ENCODE measurements at regions not wholly inside any gene's neighbourhood (a gene's known extent, or its start where the extent isn't known, plus 50 kb on each side); places are given as distances from the start of the nearest gene placed in this dataset.

GRCh38 chr13:78832461-78832860, 173.5 kb upstream of the OBI1 start:
- H2AFZ ChIP-seq (ENCODE audit: insufficient read depth, low read depth, low read length, poor library complexity, severe bottlenecking), result no peak overlapping the region
- H3K9ac ChIP-seq (ENCODE audit: low read length), result no peak overlapping the region
- TF ChIP-seq CTCF (IDR thresholded peaks at IDR 0.05), result no peak
- no peak for TF ChIP-seq EZH2 (IDR thresholded peaks at IDR 0.05; ENCODE audit: borderline replicate concordance, insufficient read depth, low read depth, low read length, poor library complexity, severe bottlenecking)
- H4K20me1 ChIP-seq (ENCODE audit: control insufficient read depth, insufficient read depth, low read length, poor library complexity, severe bottlenecking), result no peaks in the 10 kb centered on the region
- no peaks in the 10 kb centered on the region for H3K27me3 ChIP-seq (replicated peaks in 1 of 4; ENCODE audit: control extremely low read depth in 1 of 4, control insufficient read depth in 3 of 4, insufficient read depth in 4 of 4, low read length in 3 of 4)
- ChIA-PET POLR2A (no interaction called here), CTCF (no interaction called here)
- Mint-ChIP-seq H3K9me3 (ENCODE audit: insufficient read depth) (no peaks in the 10 kb centered on the region), H3K4me3 (no peak overlapping the region), H3K27ac (no peak overlapping the region), H3K4me1 (no peaks in the 10 kb centered on the region), H3K27me3 (peaks cover 13% of the 10 kb centered on the region)
- no peaks in the 10 kb centered on the region for H3K4me1 ChIP-seq (ENCODE audit: control insufficient read depth in 2 of 2, insufficient read depth in 2 of 2, low read length in 2 of 2)
- H3K36me3 ChIP-seq (replicated peaks in 1 of 2; ENCODE audit: control extremely low read depth in 1 of 2, control insufficient read depth in 1 of 2, extremely low read depth in 1 of 2, insufficient read depth in 2 of 2, low read length in 1 of 2), result no peaks in the 10 kb centered on the region
- no peak for DNase-seq
- no peak overlapping the region for H3K27ac ChIP-seq (ENCODE audit: low read length in 2 of 2)
- intact Hi-C loops (cut with micrococcal nuclease), result no loop called here
- no peaks in the 10 kb centered on the region for H3K79me2 ChIP-seq (ENCODE audit: control insufficient read depth, insufficient read depth, low read length)
- no peaks in the 10 kb centered on the region for H3K9me3 ChIP-seq (ENCODE audit: control extremely low read depth in 1 of 3, control insufficient read depth in 2 of 3, insufficient read depth in 1 of 3, low read length in 2 of 3)
- H3K4me2 ChIP-seq (replicated peaks; ENCODE audit: low read depth, low read length, poor library complexity, severe bottlenecking), result no peak overlapping the region
- ATAC-seq (ENCODE audit: low read depth), result no peak
- 90% methylated on average over 2 of the region's 3 CpGs for WGBS (ENCODE audit: insufficient coverage)
- no peak overlapping the region for H3K4me3 ChIP-seq (ENCODE audit: control extremely low read depth in 1 of 5, extremely low read depth in 1 of 5, insufficient read depth in 1 of 5, low read depth in 2 of 5, low read length in 4 of 5)

- H3K27me3 ChIP-seq (replicated peaks in 1 of 4; ENCODE audit: control extremely low read depth in 1 of 4, control insufficient read depth in 3 of 4, insufficient read depth in 4 of 4, low read length in 3 of 4), result no peaks in the 10 kb centered on the region
- H3K9ac ChIP-seq (ENCODE audit: low read length), result no peak overlapping the region
- H3K4me1 ChIP-seq (ENCODE audit: control insufficient read depth in 2 of 2, insufficient read depth in 2 of 2, low read length in 2 of 2), result no peaks in the 10 kb centered on the region
- H3K4me3 ChIP-seq (ENCODE audit: control extremely low read depth in 1 of 5, extremely low read depth in 1 of 5, insufficient read depth in 1 of 5, low read depth in 2 of 5, low read length in 4 of 5), result no peak overlapping the region
- H3K27ac ChIP-seq (ENCODE audit: low read length in 2 of 2), result no peak overlapping the region
- no peak overlapping the region for H3K4me3 Mint-ChIP-seq
- no peaks in the 10 kb centered on the region for H3K9me3 ChIP-seq (ENCODE audit: control extremely low read depth in 1 of 3, control insufficient read depth in 2 of 3, insufficient read depth in 1 of 3, low read length in 2 of 3)
- DNase-seq (no peak), ATAC-seq (ENCODE audit: low read depth) (no peak)
- peaks cover 13% of the 10 kb centered on the region for H3K27me3 Mint-ChIP-seq
- H3K4me1 Mint-ChIP-seq, result no peaks in the 10 kb centered on the region
- intact Hi-C loops (cut with micrococcal nuclease), result no loop called here
- H4K20me1 ChIP-seq (ENCODE audit: control insufficient read depth, insufficient read depth, low read length, poor library complexity, severe bottlenecking), result no peaks in the 10 kb centered on the region
- no peak for TF ChIP-seq EZH2 (IDR thresholded peaks at IDR 0.05; ENCODE audit: borderline replicate concordance, insufficient read depth, low read depth, low read length, poor library complexity, severe bottlenecking)
- TF ChIP-seq CTCF (IDR thresholded peaks at IDR 0.05), result no peak
- no peak overlapping the region for H3K27ac Mint-ChIP-seq
- ChIA-PET POLR2A (no interaction called here), CTCF (no interaction called here)
- WGBS (ENCODE audit: insufficient coverage), result no CpG with 5 or more reads among the region's 1 CpG
- H3K9me3 Mint-ChIP-seq (ENCODE audit: insufficient read depth), result no peaks in the 10 kb centered on the region
- no peak overlapping the region for H3K4me2 ChIP-seq (replicated peaks; ENCODE audit: low read depth, low read length, poor library complexity, severe bottlenecking)
- no peaks in the 10 kb centered on the region for H3K79me2 ChIP-seq (ENCODE audit: control insufficient read depth, insufficient read depth, low read length)
- H2AFZ ChIP-seq (ENCODE audit: insufficient read depth, low read depth, low read length, poor library complexity, severe bottlenecking), result no peak overlapping the region
- H3K36me3 ChIP-seq (replicated peaks in 1 of 2; ENCODE audit: control extremely low read depth in 1 of 2, control insufficient read depth in 1 of 2, extremely low read depth in 1 of 2, insufficient read depth in 2 of 2, low read length in 1 of 2), result no peaks in the 10 kb centered on the region
Observed at GRCh38 chr13:78830508-78830907, 171.6 kb upstream of the OBI1 start.
